ENCODE measurements at regions not wholly inside any gene's neighbourhood (a gene's known extent, or its start where the extent isn't known, plus 50 kb on each side); places are given as distances from the start of the nearest gene placed in this dataset.
"Not testable (repeated sequence)": the region's sequence is repeated elsewhere in the genome, so short reads cannot be mapped to it uniquely, and the experiment has no call there.

- CTCF ChIA-PET; H3K4me3 ChIP-seq (ENCODE audit: low read depth in 2 of 2, low read length in 2 of 2); H3K27me3 ChIP-seq (ENCODE audit: control insufficient read depth, insufficient read depth, low read length); in situ Hi-C loops (cut with HindIII; ENCODE audit: low pct_unique_long_range_greater_than_20kb, low sequenced_read_pairs); DNase-seq (ENCODE audit: low read depth, low spot score); intact Hi-C loops (cut with micrococcal nuclease; ENCODE audit: unreplicated experiment); POLR2A ChIA-PET; H3K36me3 ChIP-seq (ENCODE audit: control insufficient read depth, insufficient read depth, low read length); H3K27ac ChIP-seq (ENCODE audit: low read length); H3K9me3 ChIP-seq (ENCODE audit: control insufficient read depth, insufficient read depth, low read depth, low read length); H3K4me1 ChIP-seq (ENCODE audit: control insufficient read depth, insufficient read depth, low read length); BruUV-seq (replicated peaks): not testable (repeated sequence)
- ATAC-seq, result peak; percentile 76
Observed at GRCh38 chr10:46645110-46645509, 66.2 kb downstream of the SYT15 start.

GRCh38 chr10:46646132-46646531 lies 67.2 kb downstream of the SYT15 start:
- CTCF ChIA-PET; H3K27me3 ChIP-seq (ENCODE audit: control insufficient read depth, insufficient read depth, low read length); POLR2A ChIA-PET; BruUV-seq (replicated peaks); ATAC-seq; in situ Hi-C loops (cut with HindIII; ENCODE audit: low pct_unique_long_range_greater_than_20kb, low sequenced_read_pairs); H3K4me3 ChIP-seq (ENCODE audit: low read depth in 2 of 2, low read length in 2 of 2); intact Hi-C loops (cut with micrococcal nuclease; ENCODE audit: unreplicated experiment); H3K27ac ChIP-seq (ENCODE audit: low read length); H3K4me1 ChIP-seq (ENCODE audit: control insufficient read depth, insufficient read depth, low read length); H3K9me3 ChIP-seq (ENCODE audit: control insufficient read depth, insufficient read depth, low read depth, low read length); DNase-seq (ENCODE audit: low read depth, low spot score); H3K36me3 ChIP-seq (ENCODE audit: control insufficient read depth, insufficient read depth, low read length): not testable (repeated sequence)

- BruUV-seq (replicated peaks); POLR2A ChIA-PET; H3K4me3 ChIP-seq (ENCODE audit: low read depth in 2 of 2, low read length in 2 of 2); H3K4me1 ChIP-seq (ENCODE audit: control insufficient read depth, insufficient read depth, low read length); DNase-seq (ENCODE audit: low read depth, low spot score); H3K9me3 ChIP-seq (ENCODE audit: control insufficient read depth, insufficient read depth, low read depth, low read length); H3K36me3 ChIP-seq (ENCODE audit: control insufficient read depth, insufficient read depth, low read length); ATAC-seq; CTCF ChIA-PET; H3K27me3 ChIP-seq (ENCODE audit: control insufficient read depth, insufficient read depth, low read length); H3K27ac ChIP-seq (ENCODE audit: low read length); intact Hi-C loops (cut with micrococcal nuclease; ENCODE audit: unreplicated experiment); in situ Hi-C loops (cut with HindIII; ENCODE audit: low pct_unique_long_range_greater_than_20kb, low sequenced_read_pairs): not testable (repeated sequence)
Observed at GRCh38 chr10:46650967-46651366, 72.0 kb downstream of the SYT15 start.

GRCh38 chr10:46657437-46657836 lies 78.5 kb downstream of the SYT15 start:
- ATAC-seq; POLR2A ChIA-PET; CTCF ChIA-PET; H3K4me3 ChIP-seq (ENCODE audit: low read depth in 2 of 2, low read length in 2 of 2); H3K27me3 ChIP-seq (ENCODE audit: control insufficient read depth, insufficient read depth, low read length); H3K36me3 ChIP-seq (ENCODE audit: control insufficient read depth, insufficient read depth, low read length); intact Hi-C loops (cut with micrococcal nuclease; ENCODE audit: unreplicated experiment); BruUV-seq (replicated peaks); H3K9me3 ChIP-seq (ENCODE audit: control insufficient read depth, insufficient read depth, low read depth, low read length); in situ Hi-C loops (cut with HindIII; ENCODE audit: low pct_unique_long_range_greater_than_20kb, low sequenced_read_pairs); H3K4me1 ChIP-seq (ENCODE audit: control insufficient read depth, insufficient read depth, low read length); H3K27ac ChIP-seq (ENCODE audit: low read length); DNase-seq (ENCODE audit: low read depth, low spot score): not testable (repeated sequence)

GRCh38 chr10:46660027-46660834 lies 81.3 kb downstream of the SYT15 start:
- CTCF ChIA-PET; in situ Hi-C loops (cut with HindIII; ENCODE audit: low pct_unique_long_range_greater_than_20kb, low sequenced_read_pairs); H3K9me3 ChIP-seq (ENCODE audit: control insufficient read depth, insufficient read depth, low read depth, low read length); POLR2A ChIA-PET; H3K4me3 ChIP-seq (ENCODE audit: low read depth in 2 of 2, low read length in 2 of 2); H3K36me3 ChIP-seq (ENCODE audit: control insufficient read depth, insufficient read depth, low read length); H3K27ac ChIP-seq (ENCODE audit: low read length); H3K4me1 ChIP-seq (ENCODE audit: control insufficient read depth, insufficient read depth, low read length); BruUV-seq (replicated peaks); DNase-seq (ENCODE audit: low read depth, low spot score); H3K27me3 ChIP-seq (ENCODE audit: control insufficient read depth, insufficient read depth, low read length); intact Hi-C loops (cut with micrococcal nuclease; ENCODE audit: unreplicated experiment); ATAC-seq: not testable (repeated sequence)

GRCh38 chr10:46660835-46661164 lies 81.9 kb downstream of the SYT15 start:
- H3K4me1 ChIP-seq (ENCODE audit: control insufficient read depth, insufficient read depth, low read length); H3K4me3 ChIP-seq (ENCODE audit: low read depth in 2 of 2, low read length in 2 of 2); BruUV-seq (replicated peaks); H3K36me3 ChIP-seq (ENCODE audit: control insufficient read depth, insufficient read depth, low read length); ATAC-seq; intact Hi-C loops (cut with micrococcal nuclease; ENCODE audit: unreplicated experiment); in situ Hi-C loops (cut with HindIII; ENCODE audit: low pct_unique_long_range_greater_than_20kb, low sequenced_read_pairs); H3K9me3 ChIP-seq (ENCODE audit: control insufficient read depth, insufficient read depth, low read depth, low read length); DNase-seq (ENCODE audit: low read depth, low spot score); POLR2A ChIA-PET; CTCF ChIA-PET; H3K27ac ChIP-seq (ENCODE audit: low read length); H3K27me3 ChIP-seq (ENCODE audit: control insufficient read depth, insufficient read depth, low read length): not testable (repeated sequence)

- DNase-seq (ENCODE audit: low read depth, low spot score); H3K9me3 ChIP-seq (ENCODE audit: control insufficient read depth, insufficient read depth, low read depth, low read length); CTCF ChIA-PET; intact Hi-C loops (cut with micrococcal nuclease; ENCODE audit: unreplicated experiment); H3K27ac ChIP-seq (ENCODE audit: low read length); POLR2A ChIA-PET; H3K4me1 ChIP-seq (ENCODE audit: control insufficient read depth, insufficient read depth, low read length); H3K27me3 ChIP-seq (ENCODE audit: control insufficient read depth, insufficient read depth, low read length); in situ Hi-C loops (cut with HindIII; ENCODE audit: low pct_unique_long_range_greater_than_20kb, low sequenced_read_pairs); H3K36me3 ChIP-seq (ENCODE audit: control insufficient read depth, insufficient read depth, low read length); BruUV-seq (replicated peaks); ATAC-seq; H3K4me3 ChIP-seq (ENCODE audit: low read depth in 2 of 2, low read length in 2 of 2): not testable (repeated sequence)
Observed at GRCh38 chr10:46665536-46665935, 86.6 kb downstream of the SYT15 start.

All from Panc1 (cell line).